Neuronal stem cell (in vitro differentiated cells): ENCODE measurements at regions not wholly inside any gene's neighbourhood (a gene's known extent, or its start where the extent isn't known, plus 50 kb on each side); places are given as distances from the start of the nearest gene placed in this dataset.

Source experiments
- DNase-seq: peaks from one replicate; pipeline ENCODE4 v3.0.0-alpha.2; 2013; ENCODE audit warnings: low spot score
- H2AFZ ChIP-seq: one replicate; pipeline ENCODE4 v1.6.1; 2013; ENCODE audit warnings: mild to moderate bottlenecking, low read length, inconsistent platforms
- H2AK5ac ChIP-seq: 2 replicates; pipeline ENCODE4 v1.6.1; 2013; ENCODE audit warnings: low read depth, mild to moderate bottlenecking, inconsistent platforms, low read length, moderate library complexity, mixed read lengths
- H2BK120ac ChIP-seq: 2 replicates; pipeline ENCODE4 v1.6.1; 2013; ENCODE audit warnings: low read depth, mild to moderate bottlenecking, inconsistent platforms, low read length, moderate library complexity, mixed read lengths
- H2BK12ac ChIP-seq: one replicate; pipeline ENCODE4 v1.6.1; 2013; ENCODE audit warnings: low read length, inconsistent platforms
- H2BK15ac ChIP-seq: 2 replicates; pipeline ENCODE4 v1.6.1; 2013; ENCODE audit warnings: mild to moderate bottlenecking, low read length, inconsistent platforms, mixed read lengths
- H2BK5ac ChIP-seq: one replicate; pipeline ENCODE4 v1.6.1; 2013; ENCODE audit warnings: inconsistent platforms, mild to moderate bottlenecking, low read length, moderate library complexity
- H3K14ac ChIP-seq: one replicate; pipeline ENCODE4 v1.6.1; 2013; ENCODE audit warnings: low read length, inconsistent platforms
- H3K18ac ChIP-seq: 2 replicates; pipeline ENCODE4 v1.6.1; 2013; ENCODE audit warnings: low read length, inconsistent platforms
- H3K23ac ChIP-seq: 2 replicates; pipeline ENCODE4 v1.6.1; 2013; ENCODE audit warnings: low read depth, mild to moderate bottlenecking, mixed read lengths, low read length, inconsistent platforms; ENCODE audit not compliant: poor library complexity
- H3K27ac ChIP-seq: replicated peaks from 3 replicates; pipeline ENCODE4 v1.5.1; 2013; ENCODE audit warnings: low read length, inconsistent platforms
- H3K27me3 ChIP-seq, 3 experiments: 2 replicates each; pipeline ENCODE4 v1.6.1; 2013; ENCODE audit warnings: low read length in 3 of 3, mild to moderate bottlenecking in 2 of 3, inconsistent platforms in 1 of 3, low read depth in 1 of 3, mixed read lengths in 1 of 3, moderate library complexity in 1 of 3; ENCODE audit not compliant: control insufficient read depth in 3 of 3, insufficient read depth in 3 of 3
- H3K36me3 ChIP-seq, 2 donors: replicated peaks in 1 of 2; 2 replicates each; pipeline ENCODE4 v1.6.1; 2013; ENCODE audit warnings: low read length in 2 of 2; ENCODE audit not compliant: control insufficient read depth in 2 of 2, insufficient read depth in 2 of 2
- H3K4ac ChIP-seq: 2 replicates; pipeline ENCODE4 v1.6.1; 2013; ENCODE audit warnings: inconsistent platforms, mild to moderate bottlenecking, low read length, moderate library complexity
- H3K4me1 ChIP-seq, 2 donors: 1 replicate in 1 of 2; 2 replicates in 1 of 2; pipeline ENCODE4 v1.6.1; 2013; ENCODE audit warnings: low read length in 2 of 2, low read depth in 1 of 2; ENCODE audit not compliant: control insufficient read depth in 2 of 2, insufficient read depth in 1 of 2
- H3K4me2 ChIP-seq: one replicate; pipeline ENCODE4 v1.6.1; 2013; ENCODE audit warnings: mild to moderate bottlenecking, low read length, inconsistent platforms; ENCODE audit not compliant: insufficient read depth, poor library complexity, severe bottlenecking
- H3K4me3 ChIP-seq, 2 donors: 2 replicates each; pipeline ENCODE4 v1.5.1; 2013; ENCODE audit warnings: low read length in 2 of 2, mild to moderate bottlenecking in 2 of 2, inconsistent platforms in 1 of 2, moderate library complexity in 1 of 2
- H3K79me1 ChIP-seq: one replicate; pipeline ENCODE4 v1.6.1; 2013; ENCODE audit warnings: low read depth, mild to moderate bottlenecking, inconsistent platforms, low read length, moderate library complexity
- H3K9ac ChIP-seq: one replicate; pipeline ENCODE4 v1.6.1; 2013; ENCODE audit warnings: mild to moderate bottlenecking, low read depth, low read length, inconsistent platforms; ENCODE audit not compliant: poor library complexity
- H3K9me3 ChIP-seq, 2 donors: replicated peaks in 1 of 2; 2 replicates each; pipeline versions ENCODE3 to v1.6.1; 2013; ENCODE audit warnings: low read length in 2 of 2, mild to moderate bottlenecking in 2 of 2, inconsistent platforms in 1 of 2, low read depth in 1 of 2, mixed read lengths in 1 of 2, moderate library complexity in 1 of 2; ENCODE audit not compliant: control insufficient read depth in 2 of 2, insufficient read depth in 1 of 2
- H4K8ac ChIP-seq: one replicate; pipeline ENCODE4 v1.6.1; 2013; ENCODE audit warnings: low read depth, mild to moderate bottlenecking, inconsistent platforms, low read length, moderate library complexity
- H4K91ac ChIP-seq: one replicate; pipeline ENCODE4 v1.6.1; 2013; ENCODE audit warnings: low read length, low read depth, mild to moderate bottlenecking, inconsistent platforms; ENCODE audit not compliant: poor library complexity
- WGBS, 2 donors: extraction: QIAGEN DNeasy Blood & Tissue Kit; methylation state at CpG; one replicate each; pipeline ENCODE4 v1.1.7; 2013; ENCODE audit warnings: missing lambda C conversion rate in 2 of 2, mixed read lengths in 1 of 2; ENCODE audit not compliant: insufficient read length in 2 of 2, insufficient replicate concordance in 1 of 2; ENCODE audit errors: extremely low coverage in 2 of 2; 5-methylcytosine and 5-hydroxymethylcytosine counted together

DNA sequence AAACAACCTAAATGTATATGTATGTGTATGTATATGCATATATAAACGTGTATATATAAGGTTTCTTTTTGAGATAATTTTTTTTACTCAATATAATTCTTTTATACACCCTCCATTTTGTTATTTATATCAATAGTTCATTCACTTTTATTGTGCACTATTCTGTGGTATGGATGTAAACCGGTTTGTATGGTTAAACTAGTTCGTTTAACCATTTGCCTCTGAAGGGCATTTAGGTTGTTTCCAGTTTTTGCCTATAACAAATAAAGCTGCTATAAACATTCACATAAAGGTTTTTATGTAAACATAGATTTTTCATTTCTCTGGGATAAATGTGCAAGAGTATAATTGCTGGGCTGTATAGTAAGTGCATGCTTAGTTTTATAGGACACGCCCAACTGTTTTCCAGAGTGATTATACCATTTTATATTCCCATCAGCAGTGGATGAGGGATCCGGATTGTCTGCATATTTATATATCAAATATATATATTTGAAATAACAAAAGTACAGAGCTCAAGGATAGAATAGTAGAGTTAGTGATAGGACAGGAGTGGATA lies 380.3 kb downstream of the TSHZ3 start:
- Histone ChIP-seq H2AFZ (no peak overlapping the region), H3K18ac (no peak overlapping the region), H3K4me2 (no peak overlapping the region), H2BK5ac (no peak overlapping the region), H2BK15ac (no peak overlapping the region), H3K9ac (no peak overlapping the region), H3K79me1 (no peaks in the 10 kb centered on the region), H3K4ac (no peak overlapping the region), H3K27ac (no peak overlapping the region), H3K4me3 (no peak overlapping the region), H3K4me1 (no peaks in the 10 kb centered on the region), H2BK12ac (no peak overlapping the region), H4K91ac (no peak overlapping the region), H3K23ac (no peak overlapping the region), H2BK120ac (no peak overlapping the region), H3K14ac (no peak overlapping the region), H3K36me3 (no peaks in the 10 kb centered on the region), H3K9me3 (no peaks in the 10 kb centered on the region), H4K8ac (no peak overlapping the region), H3K27me3 (peaks cover 0 to under 1% (median 0%) of the 10 kb centered on the region in 3 experiments), H2AK5ac (no peak overlapping the region)
- WGBS, 2 donors: no CpG with 5 or more reads among the region's 5 CpGs
- DNase-seq: no peak

GRCh38 chr19:30968210-30968609 lies 381.0 kb downstream of the TSHZ3 start:
- no peak overlapping the region for H3K18ac ChIP-seq

GRCh38 chr19:30966486-30966885 lies 382.8 kb downstream of the TSHZ3 start:
- H3K4me3 ChIP-seq: no peak overlapping the region
- H2AFZ ChIP-seq: no peak overlapping the region
- H3K4me1 ChIP-seq: no peaks in the 10 kb centered on the region
- no peak for DNase-seq
- H3K79me1 ChIP-seq: no peaks in the 10 kb centered on the region
- H3K9me3 ChIP-seq: no peaks in the 10 kb centered on the region
- no peak overlapping the region for H3K27ac ChIP-seq
- H3K4ac ChIP-seq: no peak overlapping the region
- no peak overlapping the region for H3K14ac ChIP-seq
- no CpG with 5 or more reads among the region's 4 CpGs for WGBS, 2 donors
- no peak overlapping the region for H3K18ac ChIP-seq
- no peaks in the 10 kb centered on the region for H3K36me3 ChIP-seq
- no peak overlapping the region for H4K91ac ChIP-seq
- H3K27me3 ChIP-seq: no peaks in the 10 kb centered on the region
- H3K4me2 ChIP-seq: no peak overlapping the region
- H3K23ac ChIP-seq: no peak overlapping the region
- no peak overlapping the region for H4K8ac ChIP-seq
- no peak overlapping the region for H2AK5ac ChIP-seq
- H2BK15ac ChIP-seq: no peak overlapping the region
- no peak overlapping the region for H2BK120ac ChIP-seq
- no peak overlapping the region for H3K9ac ChIP-seq
- H2BK5ac ChIP-seq: no peak overlapping the region
- H2BK12ac ChIP-seq: no peak overlapping the region

More at GRCh38 chr19:30968210-30968609, 381.0 kb downstream of the TSHZ3 start:
- Histone ChIP-seq H4K8ac (no peak overlapping the region), H2BK5ac (no peak overlapping the region), H3K9ac (no peak overlapping the region), H3K4me1 (no peaks in the 10 kb centered on the region), H3K4me2 (no peak overlapping the region), H2AK5ac (no peak overlapping the region), H2BK15ac (no peak overlapping the region), H3K4ac (no peak overlapping the region), H3K14ac (no peak overlapping the region), H3K79me1 (no peaks in the 10 kb centered on the region), H3K23ac (no peak overlapping the region), H3K27me3 (no peaks in the 10 kb centered on the region), H3K9me3 (no peaks in the 10 kb centered on the region), H3K27ac (no peak overlapping the region), H2BK12ac (no peak overlapping the region), H3K36me3 (no peaks in the 10 kb centered on the region), H4K91ac (no peak overlapping the region), H3K4me3 (no peak overlapping the region), H2BK120ac (no peak overlapping the region), H2AFZ (no peak overlapping the region)
- no peak for DNase-seq
- no CpG with 5 or more reads among the region's 5 CpGs for WGBS, 2 donors

DNA sequence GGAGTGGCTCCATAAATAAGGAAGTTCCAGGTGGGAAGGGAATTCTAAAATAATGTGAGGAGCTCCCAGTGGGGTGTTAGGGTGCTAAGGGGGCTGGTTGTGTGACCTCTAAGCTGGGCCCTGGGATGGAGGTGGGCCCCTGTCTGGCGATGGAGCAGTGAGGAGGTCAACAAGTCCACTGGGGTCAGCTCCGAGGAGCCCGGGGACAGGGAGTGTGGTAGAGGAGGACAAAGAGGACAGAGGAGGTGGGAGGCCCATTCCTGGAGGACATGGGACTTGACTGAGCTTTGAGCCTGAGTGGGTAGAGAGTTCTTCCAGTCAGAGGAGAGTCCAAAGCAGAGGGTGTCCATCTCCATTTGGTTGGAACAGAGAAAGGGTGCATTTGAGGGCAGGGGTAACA lies 390.2 kb downstream of the TSHZ3 start:
- WGBS, 2 donors: no CpG with 5 or more reads among the region's 3 CpGs
- H2BK12ac ChIP-seq: no peak overlapping the region
- no peak overlapping the region for H3K23ac ChIP-seq
- no peak overlapping the region for H3K4me3 ChIP-seq
- no peaks in the 10 kb centered on the region for H3K9me3 ChIP-seq
- no peak overlapping the region for H3K9ac ChIP-seq
- H2BK5ac ChIP-seq: no peak overlapping the region
- H2BK120ac ChIP-seq: no peak overlapping the region
- no peak overlapping the region for H4K8ac ChIP-seq
- H3K36me3 ChIP-seq: no peaks in the 10 kb centered on the region
- no peak overlapping the region for H3K18ac ChIP-seq
- H3K4ac ChIP-seq: no peak overlapping the region
- H3K4me1 ChIP-seq: peaks cover 0 to 3% of the 10 kb centered on the region in 2 donors
- H2BK15ac ChIP-seq: no peak overlapping the region
- no peak overlapping the region for H4K91ac ChIP-seq
- no peak overlapping the region for H2AK5ac ChIP-seq
- no peak overlapping the region for H3K14ac ChIP-seq
- no peaks in the 10 kb centered on the region for H3K79me1 ChIP-seq
- H3K4me2 ChIP-seq: no peak overlapping the region
- H3K27me3 ChIP-seq: no peaks in the 10 kb centered on the region
- no peak overlapping the region for H3K27ac ChIP-seq
- DNase-seq: no peak
- H2AFZ ChIP-seq: no peak overlapping the region
